GM23248 (cell line): ENCODE measurements at regions not wholly inside any gene's neighbourhood (a gene's known extent, or its start where the extent isn't known, plus 50 kb on each side); places are given as distances from the start of the nearest gene placed in this dataset.

Experiments used
- DNase-seq: peaks from one replicate; pipeline ENCODE4 v3.0.0-alpha.2; 2015
- H2AFZ ChIP-seq: fragments of 200-600 bp; sonication (generic); 2 replicates; pipeline ENCODE4 v1.6.1; 2016; ENCODE audit warnings: antibody characterized with exemption
- H3F3A ChIP-seq: fragments of 200-600 bp; sonication (generic); 2 replicates; pipeline ENCODE4 v1.6.1; 2016; ENCODE audit warnings: mild to moderate bottlenecking, antibody characterized with exemption, mixed run types; ENCODE audit not compliant: insufficient read depth
- H3K27ac ChIP-seq: fragments of 200-600 bp; sonication (generic); 2 replicates; pipeline ENCODE4 v1.5.1; 2016; ENCODE audit warnings: mild to moderate bottlenecking
- H3K27me3 ChIP-seq: fragments of 200-600 bp; sonication (generic); replicated peaks from 2 replicates; pipeline ENCODE4 v1.6.1; 2016; ENCODE audit warnings: mild to moderate bottlenecking; ENCODE audit not compliant: insufficient read depth
- H3K36me3 ChIP-seq: fragments of 200-600 bp; sonication (generic); 2 replicates; pipeline ENCODE4 v1.6.1; 2016; ENCODE audit warnings: low read depth, mild to moderate bottlenecking
- H3K4me1 ChIP-seq: fragments of 200-600 bp; sonication (generic); 2 replicates; pipeline ENCODE4 v1.6.1; 2016; ENCODE audit warnings: mild to moderate bottlenecking; ENCODE audit not compliant: insufficient read depth
- H3K4me2 ChIP-seq: fragments of 200-600 bp; sonication (generic); one replicate; pipeline ENCODE4 v1.6.1; 2016; ENCODE audit warnings: mild to moderate bottlenecking; ENCODE audit not compliant: unreplicated experiment
- H3K4me3 ChIP-seq: fragments of 200-600 bp; sonication (generic); 2 replicates; pipeline ENCODE4 v1.5.1; 2016; ENCODE audit warnings: mild to moderate bottlenecking
- H3K79me2 ChIP-seq: fragments of 200-600 bp; sonication (generic); 2 replicates; pipeline ENCODE4 v1.6.1; 2016; ENCODE audit warnings: mild to moderate bottlenecking; ENCODE audit not compliant: insufficient read depth
- H3K9ac ChIP-seq: fragments of 200-600 bp; sonication (generic); 2 replicates; pipeline ENCODE4 v1.6.1; 2016; ENCODE audit warnings: mild to moderate bottlenecking
- H3K9me2 ChIP-seq: fragments of 200-600 bp; sonication (generic); 2 replicates; pipeline ENCODE4 v1.6.1; 2016; ENCODE audit warnings: mixed run types, mild to moderate bottlenecking, moderate library complexity; ENCODE audit not compliant: insufficient read depth
- H3K9me3 ChIP-seq: fragments of 200-600 bp; sonication (generic); one replicate; pipeline ENCODE4 v1.6.1; 2017; ENCODE audit warnings: low read depth
- H4K20me1 ChIP-seq: fragments of 200-600 bp; sonication (generic); 2 replicates; pipeline ENCODE4 v1.6.0; 2016; ENCODE audit not compliant: insufficient read depth
- EZH2 ChIP-seq: fragments of 200-600 bp; sonication (generic); IDR thresholded peaks from 2 replicates; pipeline ENCODE4 v1.6.1; 2018; ENCODE audit warnings: antibody characterized with exemption, mild to moderate bottlenecking; ENCODE audit not compliant: insufficient read depth, poor library complexity, severe bottlenecking
- EZH2phosphoT487 ChIP-seq: fragments of 200-600 bp; sonication (generic); IDR thresholded peaks from 2 replicates; pipeline ENCODE4 v1.6.1; 2018; ENCODE audit warnings: antibody characterized with exemption, moderate library complexity, mild to moderate bottlenecking, low read depth; ENCODE audit not compliant: insufficient read depth
- WGBS, 2 experiments: methylation state at CpG; one replicate each; pipeline ENCODE4 v1.1.6; 2015 to 2017; ENCODE audit warnings: low lambda C conversion rate in 2 of 2, low coverage in 1 of 2; ENCODE audit errors: missing lambda C conversion rate in 2 of 2; 5-methylcytosine and 5-hydroxymethylcytosine counted together
- in situ Hi-C: fragments of 300-500 bp; cut with MboI; formaldehyde crosslinking; loops from 2 replicates; pipeline ENCODE4 v1.15.0; 2020

DNA sequence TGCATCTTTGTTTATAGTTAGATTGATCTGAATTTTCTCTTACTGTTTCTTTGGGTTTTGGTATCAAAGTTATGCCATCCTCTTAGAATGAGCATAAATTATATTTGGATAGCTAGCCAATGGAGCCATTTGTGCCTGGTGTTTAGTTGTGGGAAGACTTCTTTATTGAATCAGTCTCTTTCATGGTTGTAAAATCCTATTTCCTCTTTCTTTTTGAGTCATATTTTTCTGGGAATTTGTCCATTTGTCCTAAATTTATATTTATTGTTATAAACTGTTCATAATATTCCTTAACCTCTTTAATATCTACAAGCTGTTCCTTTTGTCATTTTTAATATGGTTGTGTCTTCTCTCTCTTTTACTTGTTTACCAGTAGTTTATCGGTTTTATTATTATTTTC, 462.5 kb downstream of the AEBP2 start:
- WGBS, 2 experiments: 22 to 45% methylated on average over 1 of the region's 1 CpG
- in situ Hi-C loops: loop anchor here (25.0 kb wide), 2 partner anchors 285 to 460 kb away; partner anchors contain the start of gene PDE3A

DNA sequence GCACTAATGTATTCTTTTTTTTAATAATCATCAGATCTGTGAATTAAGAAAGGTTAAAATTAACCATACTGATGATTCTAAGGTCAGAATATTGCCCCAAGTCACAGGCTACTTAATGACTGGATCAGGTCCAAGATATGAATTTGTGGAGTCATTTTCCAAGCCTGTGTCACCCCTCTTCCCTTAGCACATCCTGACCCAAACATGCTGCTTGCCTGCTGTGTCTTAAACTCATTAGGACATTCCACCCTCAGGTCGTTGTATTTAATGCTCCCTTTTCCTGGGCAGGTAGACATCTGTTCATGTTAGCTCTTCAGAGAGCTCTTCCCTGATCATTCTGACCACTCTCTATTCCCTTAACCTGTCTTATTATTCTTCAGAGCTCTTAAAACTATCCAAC, 463.5 kb upstream of the PDE3A start:
- Histone ChIP-seq H2AFZ (no peak overlapping the region), H3K79me2 (no peaks in the 10 kb centered on the region), H3K9me2 (no peaks in the 10 kb centered on the region), H4K20me1 (no peaks in the 10 kb centered on the region), H3K27ac (no peak overlapping the region), H3K9ac (no peak overlapping the region), H3K9me3 (no peaks in the 10 kb centered on the region), H3K36me3 (no peaks in the 10 kb centered on the region), H3F3A (no peaks in the 10 kb centered on the region), H3K4me1 (no peaks in the 10 kb centered on the region), H3K4me3 (no peak overlapping the region), H3K27me3 (no peaks in the 10 kb centered on the region), H3K4me2 (no peak overlapping the region)
- in situ Hi-C loops: loop anchor here (25.0 kb wide), 2 partner anchors 282 to 457 kb away; partner anchors contain the start of gene PDE3A
- no peak for DNase-seq
- no peak for TF ChIP-seq EZH2
- no peak for TF ChIP-seq EZH2phosphoT487
- 45 to 59% methylated on average over 1 of the region's 1 CpG for WGBS, 2 experiments

More for the DNA sequence above, 462.5 kb downstream of the AEBP2 start:
- H4K20me1 ChIP-seq: no peaks in the 10 kb centered on the region
- no peaks in the 10 kb centered on the region for H3K79me2 ChIP-seq
- H3K27ac ChIP-seq: no peak overlapping the region
- no peak overlapping the region for H3K9ac ChIP-seq
- H3K4me3 ChIP-seq: no peak overlapping the region
- no peaks in the 10 kb centered on the region for H3K36me3 ChIP-seq
- no peaks in the 10 kb centered on the region for H3F3A ChIP-seq
- TF ChIP-seq EZH2phosphoT487 (no peak), EZH2 (no peak)
- no peaks in the 10 kb centered on the region for H3K9me3 ChIP-seq
- DNase-seq: no peak
- no peak overlapping the region for H3K4me2 ChIP-seq
- no peaks in the 10 kb centered on the region for H3K4me1 ChIP-seq
- H3K9me2 ChIP-seq: no peaks in the 10 kb centered on the region
- H2AFZ ChIP-seq: no peak overlapping the region
- no peaks in the 10 kb centered on the region for H3K27me3 ChIP-seq

- in situ Hi-C loops: loop anchor here (25.0 kb wide), 2 partner anchors 278 to 453 kb away; partner anchors contain the start of gene PDE3A
- no peaks in the 10 kb centered on the region for H3K9me2 ChIP-seq
- H3K36me3 ChIP-seq: no peaks in the 10 kb centered on the region
- 36 to 53% methylated on average over 3 of the region's 3 CpGs for WGBS, 2 experiments
- no peak for TF ChIP-seq EZH2
- TF ChIP-seq EZH2phosphoT487: no peak
- H3K27me3 ChIP-seq: no peaks in the 10 kb centered on the region
- no peaks in the 10 kb centered on the region for H3K9me3 ChIP-seq
- H2AFZ ChIP-seq: no peak overlapping the region
- H4K20me1 ChIP-seq: no peaks in the 10 kb centered on the region
- no peak overlapping the region for H3K27ac ChIP-seq
- H3K4me1 ChIP-seq: no peaks in the 10 kb centered on the region
- no peaks in the 10 kb centered on the region for H3K79me2 ChIP-seq
- H3K4me3 ChIP-seq: no peak overlapping the region
- H3F3A ChIP-seq: no peaks in the 10 kb centered on the region
- DNase-seq: no peak
- H3K4me2 ChIP-seq: no peak overlapping the region
- no peak overlapping the region for H3K9ac ChIP-seq
Observed at GRCh38 chr12:19908830-19909229, 459.5 kb upstream of the PDE3A start.

GRCh38 chr12:19909418-19909817, 458.9 kb upstream of the PDE3A start:
- Histone ChIP-seq H3K9me3 (no peaks in the 10 kb centered on the region), H3K4me1 (no peaks in the 10 kb centered on the region), H3K79me2 (no peaks in the 10 kb centered on the region), H2AFZ (no peak overlapping the region), H3K4me3 (no peak overlapping the region), H3K27ac (no peak overlapping the region), H3K9ac (no peak overlapping the region), H3K36me3 (no peaks in the 10 kb centered on the region), H3K9me2 (no peaks in the 10 kb centered on the region), H3K4me2 (no peak overlapping the region), H4K20me1 (no peaks in the 10 kb centered on the region), H3F3A (no peaks in the 10 kb centered on the region), H3K27me3 (no peaks in the 10 kb centered on the region)
- WGBS, 2 experiments: 42 to 43% methylated on average over 2 of the region's 2 CpGs
- TF ChIP-seq EZH2: no peak
- TF ChIP-seq EZH2phosphoT487: no peak
- in situ Hi-C loops: loop anchor here (25.0 kb wide), 2 partner anchors 278 to 453 kb away; partner anchors contain the start of gene PDE3A
- DNase-seq: no peak
